ENCODE measurements at regions not wholly inside any gene's neighbourhood (a gene's known extent, or its start where the extent isn't known, plus 50 kb on each side); places are given as distances from the start of the nearest gene placed in this dataset.

GRCh38 chr16:26526633-26527032, 540.1 kb upstream of the C16orf82 start:
- TF ChIP-seq CTCF (IDR thresholded peaks at IDR 0.05; ENCODE audit: low read depth, low read length), result no peak
- H3K27ac ChIP-seq, result no peak overlapping the region
- H3K4me3 ChIP-seq (ENCODE audit: low read depth, low read length), result no peak overlapping the region
- no peak for DNase-seq
- no peaks in the 10 kb centered on the region for H3K36me3 ChIP-seq
- no peaks in the 10 kb centered on the region for H3K27me3 ChIP-seq (ENCODE audit: insufficient read depth, low read depth, severe bottlenecking)
- no peaks in the 10 kb centered on the region for H3K9me3 ChIP-seq (ENCODE audit: severe bottlenecking)

- no peak for TF ChIP-seq CTCF (IDR thresholded peaks at IDR 0.05; ENCODE audit: low read depth, low read length)
Measured at GRCh38 chr16:26530584-26531289, 536.0 kb upstream of the C16orf82 start.

GRCh38 chr16:26531290-26531730, 535.4 kb upstream of the C16orf82 start:
- H3K9me3 ChIP-seq (ENCODE audit: severe bottlenecking), result no peaks in the 10 kb centered on the region
- no peaks in the 10 kb centered on the region for H3K27me3 ChIP-seq (ENCODE audit: insufficient read depth, low read depth, severe bottlenecking)
- no peak for DNase-seq
- no peak overlapping the region for H3K27ac ChIP-seq
- H3K4me3 ChIP-seq (ENCODE audit: low read depth, low read length), result no peak overlapping the region
- H3K36me3 ChIP-seq, result no peaks in the 10 kb centered on the region
- no peak for TF ChIP-seq CTCF (IDR thresholded peaks at IDR 0.05; ENCODE audit: low read depth, low read length)

More at GRCh38 chr16:26530584-26531289, 536.0 kb upstream of the C16orf82 start:
- Histone ChIP-seq H3K36me3 (no peaks in the 10 kb centered on the region), H3K4me3 (ENCODE audit: low read depth, low read length) (no peak overlapping the region), H3K27me3 (ENCODE audit: insufficient read depth, low read depth, severe bottlenecking) (no peaks in the 10 kb centered on the region), H3K27ac (no peak overlapping the region), H3K9me3 (ENCODE audit: severe bottlenecking) (no peaks in the 10 kb centered on the region)
- no peak for DNase-seq

- Histone ChIP-seq H3K9me3 (ENCODE audit: severe bottlenecking) (no peaks in the 10 kb centered on the region), H3K27me3 (ENCODE audit: insufficient read depth, low read depth, severe bottlenecking) (no peaks in the 10 kb centered on the region), H3K27ac (no peak overlapping the region), H3K4me3 (ENCODE audit: low read depth, low read length) (no peak overlapping the region), H3K36me3 (no peaks in the 10 kb centered on the region)
- DNase-seq, result no peak
- no peak for TF ChIP-seq CTCF (IDR thresholded peaks at IDR 0.05; ENCODE audit: low read depth, low read length)
Measured at GRCh38 chr16:26532456-26532855, 534.3 kb upstream of the C16orf82 start.

- Histone ChIP-seq H3K27me3 (ENCODE audit: insufficient read depth, low read depth, severe bottlenecking) (no peaks in the 10 kb centered on the region), H3K9me3 (ENCODE audit: severe bottlenecking) (peaks cover 9% of the 10 kb centered on the region), H3K4me3 (ENCODE audit: low read depth, low read length) (no peak overlapping the region), H3K36me3 (no peaks in the 10 kb centered on the region), H3K27ac (no peak overlapping the region)
- no peak for TF ChIP-seq CTCF (IDR thresholded peaks at IDR 0.05; ENCODE audit: low read depth, low read length)
- no peak for DNase-seq
Measured at GRCh38 chr16:26542198-26542597, 524.5 kb upstream of the C16orf82 start.

GRCh38 chr16:26546573-26546972, 520.2 kb upstream of the C16orf82 start:
- peaks cover 15% of the 10 kb centered on the region for H3K27me3 ChIP-seq (ENCODE audit: insufficient read depth, low read depth, severe bottlenecking)
- no peak for TF ChIP-seq CTCF (IDR thresholded peaks at IDR 0.05; ENCODE audit: low read depth, low read length)
- peaks cover 9% of the 10 kb centered on the region for H3K9me3 ChIP-seq (ENCODE audit: severe bottlenecking)

More at GRCh38 chr16:26546573-26546972, 520.2 kb upstream of the C16orf82 start:
- no peak for DNase-seq
- Histone ChIP-seq H3K36me3 (no peaks in the 10 kb centered on the region), H3K27ac (no peak overlapping the region), H3K4me3 (ENCODE audit: low read depth, low read length) (no peak overlapping the region)

Measured in WERI-Rb-1 (cell line).